HEK293 (cell line): ENCODE measurements at regions not wholly inside any gene's neighbourhood (a gene's known extent, or its start where the extent isn't known, plus 50 kb on each side); places are given as distances from the start of the nearest gene placed in this dataset.
A peak's percentile ranks its signal among the peaks of the same experiment; 100 is the strongest.

Experiments used
- CTCF ChIA-PET: fragments of 350-600 bp; formaldehyde crosslinking; extraction: SDS; loops from one replicate; lab custom pipeline; 2021; ENCODE audit warnings: antibody characterized with exemption; lab: Yijun Ruan, JAX
- POLR2A ChIA-PET: fragments of 300-600 bp; formaldehyde crosslinking; extraction: SDS; loops from one replicate; lab custom pipeline; 2020; ENCODE audit warnings: antibody characterized with exemption, inconsistent platforms; lab: Yijun Ruan, JAX
- H3K27ac ChIP-seq: fragments of 200-500 bp; sonication (Bioruptor generic); 2 replicates; pipeline ENCODE4 v1.5.1; 2014; ENCODE audit warnings: low read depth, low read length, control low read depth, inconsistent platforms; ENCODE audit errors: extremely low read depth
- H3K36me3 ChIP-seq, 2 experiments: fragments of 200-500 bp in 1 of 2; sonication (Bioruptor generic) in 1 of 2; 1 replicate in 1 of 2; 2 replicates in 1 of 2; pipeline ENCODE4 v1.5.1; 2014 to 2017; ENCODE audit warnings: inconsistent platforms in 2 of 2, low read length in 2 of 2; ENCODE audit not compliant: control insufficient read depth in 2 of 2, insufficient read depth in 1 of 2
- H3K4me1 ChIP-seq: fragments of 200-500 bp; sonication (Bioruptor generic); 2 replicates; pipeline ENCODE4 v1.5.1; 2014; ENCODE audit warnings: mild to moderate bottlenecking, low read length, inconsistent platforms; ENCODE audit not compliant: control insufficient read depth, insufficient read depth
- H3K4me3 ChIP-seq: 2 replicates; pipeline ENCODE4 v1.5.1; 2011; ENCODE audit warnings: low read depth, mild to moderate bottlenecking, control low read depth, low read length, moderate library complexity
- H3K9me3 ChIP-seq: fragments of 200-500 bp; sonication (Bioruptor generic); 2 replicates; pipeline ENCODE4 v1.5.1; 2014; ENCODE audit warnings: low read depth, low read length, inconsistent platforms; ENCODE audit not compliant: control insufficient read depth, insufficient read depth
- BCL11B ChIP-seq: fragments of 450-650 bp; formaldehyde crosslinking; IDR thresholded peaks from 2 replicates; pipeline ENCODE4 v1.5.1; 2016; ENCODE audit warnings: low read depth, missing biosample characterization, missing genetic modification characterization
- EGR2 ChIP-seq: fragments of 450-650 bp; formaldehyde crosslinking; IDR thresholded peaks from 2 replicates; pipeline ENCODE4 v1.5.1; 2016; ENCODE audit warnings: low read depth, missing biosample characterization, missing genetic modification characterization
- KLF10 ChIP-seq: fragments of 450-650 bp; IDR thresholded peaks from 2 replicates; pipeline ENCODE4 v1.5.1; 2018; ENCODE audit warnings: missing biosample characterization, mild to moderate bottlenecking, missing genetic modification characterization
- OSR2 ChIP-seq: fragments of 450-650 bp; formaldehyde crosslinking; IDR thresholded peaks from 2 replicates; pipeline ENCODE4 v1.5.1; 2016; ENCODE audit warnings: missing biosample characterization, missing genetic modification characterization
- OVOL3 ChIP-seq: fragments of 450-650 bp; formaldehyde crosslinking; IDR thresholded peaks from 2 replicates; pipeline ENCODE4 v1.5.1; 2016; ENCODE audit warnings: missing biosample characterization, missing genetic modification characterization
- RBAK ChIP-seq: fragments of 450-650 bp; formaldehyde crosslinking; IDR thresholded peaks from 2 replicates; pipeline ENCODE4 v1.5.1; 2016; ENCODE audit warnings: missing biosample characterization, missing genetic modification characterization
- TRIM28 ChIP-seq: IDR thresholded peaks from 2 replicates; pipeline ENCODE4 v1.6.1; 2011; ENCODE audit warnings: low read length, control low read depth, borderline replicate concordance
- ZBTB8A ChIP-seq: fragments of 450-650 bp; formaldehyde crosslinking; IDR thresholded peaks from 2 replicates; pipeline ENCODE4 v1.5.1; 2016; ENCODE audit warnings: missing biosample characterization, missing genetic modification characterization
- ZEB2 ChIP-seq: fragments of 450-650 bp; formaldehyde crosslinking; IDR thresholded peaks from 2 replicates; pipeline ENCODE4 v1.5.1; 2016; ENCODE audit warnings: missing biosample characterization, missing genetic modification characterization
- ZNF10 ChIP-seq: fragments of 450-650 bp; formaldehyde crosslinking; IDR thresholded peaks from 2 replicates; pipeline ENCODE4 v1.5.1; 2017; ENCODE audit warnings: missing biosample characterization, missing genetic modification characterization
- ZNF140 ChIP-seq: fragments of 450-650 bp; formaldehyde crosslinking; IDR thresholded peaks from 2 replicates; pipeline ENCODE4 v1.5.1; 2016; ENCODE audit warnings: missing biosample characterization, missing genetic modification characterization
- ZNF16 ChIP-seq: fragments of 450-650 bp; formaldehyde crosslinking; IDR thresholded peaks from 2 replicates; pipeline ENCODE4 v1.5.1; 2016; ENCODE audit warnings: low read depth, missing biosample characterization, missing genetic modification characterization
- ZNF174 ChIP-seq: fragments of 450-650 bp; formaldehyde crosslinking; IDR thresholded peaks from 2 replicates; pipeline ENCODE4 v1.5.0; 2017; ENCODE audit warnings: missing biosample characterization, mild to moderate bottlenecking, missing genetic modification characterization
- ZNF18 ChIP-seq: fragments of 450-650 bp; formaldehyde crosslinking; IDR thresholded peaks from 2 replicates; pipeline ENCODE4 v1.5.1; 2016; ENCODE audit warnings: missing biosample characterization, missing genetic modification characterization
- ZNF311 ChIP-seq: fragments of 450-650 bp; formaldehyde crosslinking; IDR thresholded peaks from 2 replicates; pipeline ENCODE4 v1.5.1; 2017; ENCODE audit warnings: missing biosample characterization, missing genetic modification characterization, borderline replicate concordance
- ZNF350 ChIP-seq: fragments of 450-650 bp; formaldehyde crosslinking; IDR thresholded peaks from 2 replicates; pipeline ENCODE4 v1.5.0; 2017; ENCODE audit warnings: missing biosample characterization, mild to moderate bottlenecking, missing genetic modification characterization
- ZNF391 ChIP-seq: fragments of 450-650 bp; formaldehyde crosslinking; IDR thresholded peaks from 2 replicates; pipeline ENCODE4 v1.5.1; 2016; ENCODE audit warnings: low read depth, missing biosample characterization, missing genetic modification characterization, borderline replicate concordance
- ZNF423 ChIP-seq: fragments of 450-650 bp; formaldehyde crosslinking; IDR thresholded peaks from 2 replicates; pipeline ENCODE4 v1.5.1; 2016; ENCODE audit warnings: missing biosample characterization, missing genetic modification characterization
- ZNF48 ChIP-seq: fragments of 450-650 bp; formaldehyde crosslinking; IDR thresholded peaks from 2 replicates; pipeline ENCODE4 v1.5.1; 2016; ENCODE audit warnings: missing biosample characterization, missing genetic modification characterization
- ZNF530 ChIP-seq: fragments of 450-650 bp; formaldehyde crosslinking; IDR thresholded peaks from 2 replicates; pipeline ENCODE4 v1.5.1; 2016; ENCODE audit warnings: low read depth, missing biosample characterization, missing genetic modification characterization
- ZNF558 ChIP-seq: fragments of 450-650 bp; formaldehyde crosslinking; IDR thresholded peaks from 2 replicates; pipeline ENCODE4 v1.5.1; 2016; ENCODE audit warnings: missing biosample characterization, missing genetic modification characterization
- ZNF621 ChIP-seq: fragments of 450-650 bp; formaldehyde crosslinking; IDR thresholded peaks from 2 replicates; pipeline ENCODE4 v1.5.1; 2017; ENCODE audit warnings: missing biosample characterization, missing genetic modification characterization
- ZNF654 ChIP-seq: fragments of 450-650 bp; formaldehyde crosslinking; IDR thresholded peaks from 2 replicates; pipeline ENCODE4 v1.5.1; 2016; ENCODE audit warnings: low read depth, missing biosample characterization, missing genetic modification characterization
- ZNF76 ChIP-seq: fragments of 450-650 bp; formaldehyde crosslinking; IDR thresholded peaks from 2 replicates; pipeline ENCODE4; 2016; ENCODE audit warnings: low read depth, missing biosample characterization, missing genetic modification characterization, borderline replicate concordance
- ZNF768 ChIP-seq: fragments of 450-650 bp; formaldehyde crosslinking; IDR thresholded peaks from 2 replicates; pipeline ENCODE4 v1.5.1; 2018; ENCODE audit warnings: missing biosample characterization, mild to moderate bottlenecking, missing genetic modification characterization
- ZNF776 ChIP-seq: fragments of 450-650 bp; formaldehyde crosslinking; IDR thresholded peaks from 2 replicates; pipeline ENCODE4 v1.5.0; 2017; ENCODE audit warnings: missing biosample characterization, missing genetic modification characterization, borderline replicate concordance
- ZNF791 ChIP-seq: fragments of 450-650 bp; formaldehyde crosslinking; IDR thresholded peaks from 2 replicates; pipeline ENCODE4 v1.5.1; 2016; ENCODE audit warnings: missing biosample characterization, missing genetic modification characterization
- TF ChIP-seq, protein P1 (sequence below): fragments of 450-650 bp; formaldehyde crosslinking; IDR thresholded peaks from 2 replicates; pipeline ENCODE4 v1.5.1; 2016; ENCODE audit warnings: missing biosample characterization, missing genetic modification characterization
- TF ChIP-seq, protein P2 (sequence below): fragments of 450-650 bp; formaldehyde crosslinking; IDR thresholded peaks from 2 replicates; pipeline ENCODE4 v1.5.1; 2016; ENCODE audit warnings: missing biosample characterization, missing genetic modification characterization, borderline replicate concordance

GRCh38 chr1:83813576-83813975 lies 185.4 kb downstream of the TTLL7 start:
- ChIA-PET CTCF (no interaction called here), POLR2A (no interaction called here)
- Histone ChIP-seq H3K4me3 (no peak overlapping the region), H3K4me1 (no peaks in the 10 kb centered on the region), H3K36me3 (no peaks in the 10 kb centered on the region), H3K9me3 (no peaks in the 10 kb centered on the region), H3K27ac (no peak overlapping the region)
- TF ChIP-seq, protein P1, sequence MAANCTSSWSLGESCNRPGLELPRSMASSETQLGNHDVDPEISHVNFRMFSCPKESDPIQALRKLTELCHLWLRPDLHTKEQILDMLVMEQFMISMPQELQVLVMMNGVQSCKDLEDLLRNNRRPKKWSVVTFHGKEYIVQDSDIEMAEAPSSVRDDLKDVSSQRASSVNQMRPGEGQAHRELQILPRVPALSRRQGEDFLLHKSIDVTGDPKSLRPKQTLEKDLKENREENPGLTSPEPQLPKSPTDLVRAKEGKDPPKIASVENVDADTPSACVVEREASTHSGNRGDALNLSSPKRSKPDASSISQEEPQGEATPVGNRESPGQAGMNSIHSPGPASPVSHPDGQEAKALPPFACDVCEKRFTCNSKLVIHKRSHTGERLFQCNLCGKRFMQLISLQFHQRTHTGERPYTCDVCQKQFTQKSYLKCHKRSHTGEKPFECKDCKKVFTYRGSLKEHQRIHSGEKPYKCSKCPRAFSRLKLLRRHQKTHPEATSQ (tag by site-specific recombination) = no peak
- no peak for TF ChIP-seq ZNF76 (tag by site-specific recombination)
- TF ChIP-seq ZNF391 (tag by site-specific recombination) = no peak
- TF ChIP-seq ZNF423 (tag by site-specific recombination) = no peak
- no peak for TF ChIP-seq ZBTB8A (tag by site-specific recombination)
- TF ChIP-seq ZNF558 = no peak
- TF ChIP-seq ZNF311 (tag by site-specific recombination) = no peak
- no peak for TF ChIP-seq OSR2 (tag by site-specific recombination)
- no peak for TF ChIP-seq TRIM28
- TF ChIP-seq ZNF174 (tag by site-specific recombination) = no peak
- no peak for TF ChIP-seq ZNF791
- no peak for TF ChIP-seq ZNF48 (tag by site-specific recombination)
- TF ChIP-seq ZEB2 (tag by site-specific recombination) = no peak
- no peak for TF ChIP-seq RBAK (tag by site-specific recombination)
- no peak for TF ChIP-seq ZNF654 (tag by site-specific recombination)

DNA sequence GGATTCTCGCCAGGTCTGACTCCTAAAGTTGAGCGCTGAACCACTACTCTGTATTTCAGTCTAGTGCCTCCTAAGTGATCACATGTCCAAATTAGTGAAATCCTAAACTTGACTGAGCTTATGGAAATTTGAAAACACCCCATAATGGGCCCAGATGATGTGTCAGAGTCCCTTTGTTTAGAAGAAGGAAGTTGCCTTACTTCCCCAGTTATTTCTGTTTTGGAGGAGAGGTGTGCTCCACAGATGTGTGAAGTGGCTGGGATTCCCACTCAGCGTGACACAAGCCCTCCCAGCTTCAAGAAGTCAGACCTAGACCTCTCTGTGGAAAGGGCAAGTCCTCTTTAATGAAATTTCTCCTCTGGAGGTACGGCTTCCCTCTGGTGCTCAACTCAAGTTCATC lies 188.8 kb downstream of the TTLL7 start:
- no peaks in the 10 kb centered on the region for H3K36me3 ChIP-seq
- no peaks in the 10 kb centered on the region for H3K4me1 ChIP-seq
- no peak overlapping the region for H3K4me3 ChIP-seq
- H3K27ac ChIP-seq = no peak overlapping the region
- TF ChIP-seq ZNF776 (tag by site-specific recombination) = no peak
- peak; percentile 80 for TF ChIP-seq ZNF18
- TF ChIP-seq, all 188 proteins: peak for 1
- no peaks in the 10 kb centered on the region for H3K9me3 ChIP-seq
- ChIA-PET POLR2A (no interaction called here), CTCF (interaction anchor here (0.6 kb wide), 1 partner anchor 94 kb away, joined by 3 read pairs; no protein-coding TSS in a partner anchor)

GRCh38 chr1:83808536-83808935 lies 190.4 kb downstream of the TTLL7 start:
- no peak overlapping the region for H3K4me3 ChIP-seq
- no peak overlapping the region for H3K27ac ChIP-seq
- no peaks in the 10 kb centered on the region for H3K4me1 ChIP-seq
- no peaks in the 10 kb centered on the region for H3K36me3 ChIP-seq
- ChIA-PET CTCF (no interaction called here), POLR2A (no interaction called here)
- TF ChIP-seq ZNF530 (no peak), ZNF16 (tag by site-specific recombination) (no peak), ZNF140 (no peak), OVOL3 (tag by site-specific recombination) (no peak), ZNF10 (tag by site-specific recombination) (no peak), EGR2 (tag by site-specific recombination) (no peak), ZNF621 (no peak), ZNF768 (tag by site-specific recombination) (no peak), KLF10 (tag by site-specific recombination) (no peak), BCL11B (tag by site-specific recombination) (no peak), ZNF350 (tag by site-specific recombination) (no peak)
- TF ChIP-seq, protein P2, sequence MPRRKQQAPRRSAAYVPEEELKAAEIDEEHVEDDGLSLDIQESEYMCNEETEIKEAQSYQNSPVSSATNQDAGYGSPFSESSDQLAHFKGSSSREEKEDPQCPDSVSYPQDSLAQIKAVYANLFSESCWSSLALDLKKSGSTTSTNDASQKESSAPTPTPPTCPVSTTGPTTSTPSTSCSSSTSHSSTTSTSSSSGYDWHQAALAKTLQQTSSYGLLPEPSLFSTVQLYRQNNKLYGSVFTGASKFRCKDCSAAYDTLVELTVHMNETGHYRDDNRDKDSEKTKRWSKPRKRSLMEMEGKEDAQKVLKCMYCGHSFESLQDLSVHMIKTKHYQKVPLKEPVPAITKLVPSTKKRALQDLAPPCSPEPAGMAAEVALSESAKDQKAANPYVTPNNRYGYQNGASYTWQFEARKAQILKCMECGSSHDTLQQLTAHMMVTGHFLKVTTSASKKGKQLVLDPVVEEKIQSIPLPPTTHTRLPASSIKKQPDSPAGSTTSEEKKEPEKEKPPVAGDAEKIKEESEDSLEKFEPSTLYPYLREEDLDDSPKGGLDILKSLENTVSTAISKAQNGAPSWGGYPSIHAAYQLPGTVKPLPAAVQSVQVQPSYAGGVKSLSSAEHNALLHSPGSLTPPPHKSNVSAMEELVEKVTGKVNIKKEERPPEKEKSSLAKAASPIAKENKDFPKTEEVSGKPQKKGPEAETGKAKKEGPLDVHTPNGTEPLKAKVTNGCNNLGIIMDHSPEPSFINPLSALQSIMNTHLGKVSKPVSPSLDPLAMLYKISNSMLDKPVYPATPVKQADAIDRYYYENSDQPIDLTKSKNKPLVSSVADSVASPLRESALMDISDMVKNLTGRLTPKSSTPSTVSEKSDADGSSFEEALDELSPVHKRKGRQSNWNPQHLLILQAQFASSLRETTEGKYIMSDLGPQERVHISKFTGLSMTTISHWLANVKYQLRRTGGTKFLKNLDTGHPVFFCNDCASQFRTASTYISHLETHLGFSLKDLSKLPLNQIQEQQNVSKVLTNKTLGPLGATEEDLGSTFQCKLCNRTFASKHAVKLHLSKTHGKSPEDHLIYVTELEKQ = no peak
- no peaks in the 10 kb centered on the region for H3K9me3 ChIP-seq
